Large intestine (tissue), 3 donors: ENCODE measurements at regions not wholly inside any gene's neighbourhood (a gene's known extent, or its start where the extent isn't known, plus 50 kb on each side); places are given as distances from the start of the nearest gene placed in this dataset.
A peak's percentile ranks its signal among the peaks of the same experiment; 100 is the strongest.

Source experiments
- DNase-seq, 2 donors: peaks; one replicate each; pipeline versions ENCODE4 v3.0.0 to v3.0.0-alpha.2; 2013
- H3K27ac ChIP-seq: one replicate; pipeline ENCODE4 v1.5.1; 2013; ENCODE audit warnings: low read length
- H3K27me3 ChIP-seq: 2 replicates; pipeline ENCODE4 v1.6.1; 2013; ENCODE audit warnings: low read length; ENCODE audit not compliant: control insufficient read depth, insufficient read depth
- H3K36me3 ChIP-seq: 2 replicates; pipeline ENCODE4 v1.6.1; 2013; ENCODE audit warnings: low read length; ENCODE audit not compliant: control insufficient read depth, insufficient read depth
- H3K4me1 ChIP-seq: one replicate; pipeline ENCODE4 v1.6.1; 2013; ENCODE audit warnings: low read length; ENCODE audit not compliant: control insufficient read depth, insufficient read depth
- H3K4me3 ChIP-seq: one replicate; pipeline ENCODE4 v1.5.1; 2013; ENCODE audit warnings: low read length
- H3K9me3 ChIP-seq: one replicate; pipeline ENCODE4 v1.6.1; 2013; ENCODE audit warnings: mild to moderate bottlenecking, low read depth, low read length, moderate library complexity; ENCODE audit not compliant: control insufficient read depth
- WGBS: methylation state at CpG from one replicate; pipeline ENCODE4 v1.1.5; 2013; ENCODE audit warnings: low lambda C conversion rate; ENCODE audit not compliant: insufficient coverage; 5-methylcytosine and 5-hydroxymethylcytosine counted together

DNA sequence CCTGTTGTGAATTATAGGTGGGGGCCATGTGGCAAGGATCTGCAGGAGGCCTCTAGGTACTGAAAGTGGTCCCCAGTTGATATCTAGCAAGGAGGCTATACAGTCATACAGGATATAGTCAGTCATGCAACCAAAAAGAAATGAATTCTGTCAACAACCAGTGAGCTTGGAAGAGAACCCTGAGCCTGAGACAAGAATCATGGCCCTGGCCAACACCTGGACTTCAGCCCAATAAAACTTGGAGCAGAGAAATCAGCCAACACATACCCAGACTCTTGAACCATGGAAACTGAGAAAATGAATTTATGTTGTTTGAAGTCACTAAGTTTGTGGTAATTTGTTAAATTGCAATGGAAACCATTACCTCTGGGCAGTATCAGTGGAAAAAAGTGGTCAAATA, 370.2 kb downstream of the KIF16B start:
- H3K27me3 ChIP-seq: no peaks in the 10 kb centered on the region
- H3K9me3 ChIP-seq: no peaks in the 10 kb centered on the region
- no peak overlapping the region for H3K4me3 ChIP-seq
- H3K27ac ChIP-seq: no peak overlapping the region
- H3K36me3 ChIP-seq: no peaks in the 10 kb centered on the region
- no peak for DNase-seq
- no peaks in the 10 kb centered on the region for H3K4me1 ChIP-seq

DNA sequence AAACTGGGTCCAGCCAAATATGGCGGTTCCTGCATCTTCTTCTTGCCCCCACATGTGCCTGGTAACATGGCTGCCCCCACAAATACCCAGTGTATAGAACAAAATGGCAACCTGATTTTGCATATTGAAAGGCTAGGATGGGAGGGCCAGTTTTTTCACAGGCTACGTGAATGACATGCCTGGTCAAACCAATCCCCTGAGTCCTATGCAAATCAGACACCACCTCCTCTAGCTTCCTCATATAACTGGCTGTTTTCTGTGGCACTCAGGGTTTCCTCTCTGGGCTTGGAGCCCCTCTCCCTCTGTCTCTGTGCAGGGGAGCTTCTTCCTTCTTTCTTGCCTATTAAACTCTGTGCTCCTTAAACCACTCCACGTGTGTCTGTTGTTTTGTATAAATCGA, 372.1 kb downstream of the KIF16B start:
- 100% methylated on average over 2 of the region's 4 CpGs for WGBS
- H3K27ac ChIP-seq: no peak overlapping the region

DNA sequence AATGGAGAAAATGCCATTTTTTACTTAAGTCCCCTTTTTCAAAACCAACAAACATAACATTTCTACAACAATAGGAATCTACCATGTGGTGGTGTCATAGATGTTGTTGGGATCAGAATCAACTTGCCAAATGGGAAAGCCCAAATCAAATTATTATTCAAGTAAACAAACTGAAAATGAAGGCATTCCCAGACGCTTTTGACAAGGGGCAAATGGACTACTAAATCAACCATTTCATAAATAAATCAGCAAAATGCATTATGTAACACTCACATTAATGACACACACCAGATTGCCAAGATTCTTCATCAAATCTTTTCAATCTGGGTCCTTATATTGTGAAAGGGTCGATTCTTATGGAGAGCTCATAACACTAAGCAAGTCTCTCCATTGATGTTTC, 375.6 kb downstream of the KIF16B start:
- no peak for DNase-seq
- WGBS: 75% methylated on average over 1 of the region's 2 CpGs
- H3K4me1 ChIP-seq: no peaks in the 10 kb centered on the region
- H3K36me3 ChIP-seq: no peaks in the 10 kb centered on the region
- H3K4me3 ChIP-seq: no peak overlapping the region
- no peak overlapping the region for H3K27ac ChIP-seq
- no peaks in the 10 kb centered on the region for H3K9me3 ChIP-seq
- no peaks in the 10 kb centered on the region for H3K27me3 ChIP-seq

More for the DNA sequence above, 372.1 kb downstream of the KIF16B start:
- Histone ChIP-seq H3K9me3 (no peaks in the 10 kb centered on the region), H3K4me1 (no peaks in the 10 kb centered on the region), H3K36me3 (no peaks in the 10 kb centered on the region), H3K27me3 (no peaks in the 10 kb centered on the region), H3K4me3 (no peak overlapping the region)
- DNase-seq: no peak

DNA sequence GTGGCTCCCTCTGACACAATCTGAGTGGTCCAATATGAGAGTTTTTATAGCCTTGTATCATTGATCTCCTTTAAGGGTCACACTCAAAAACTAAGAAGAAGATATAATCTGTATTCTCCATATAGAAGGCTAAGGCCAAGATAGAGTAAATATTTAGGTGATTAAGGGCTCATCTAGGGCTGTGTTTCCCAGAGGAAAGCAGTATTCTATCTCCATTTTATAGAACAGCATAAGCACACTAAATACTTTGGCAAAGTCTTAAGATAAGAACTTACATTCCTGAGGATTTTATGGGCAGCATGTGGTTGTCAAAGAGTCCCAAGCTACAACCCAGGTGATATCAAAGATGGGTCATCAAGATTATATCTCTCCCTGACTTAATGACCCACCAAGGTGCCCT, 377.6 kb downstream of the KIF16B start:
- Histone ChIP-seq H3K4me3 (no peak overlapping the region), H3K27me3 (no peaks in the 10 kb centered on the region), H3K9me3 (no peaks in the 10 kb centered on the region), H3K27ac (no peak overlapping the region), H3K4me1 (no peaks in the 10 kb centered on the region), H3K36me3 (no peaks in the 10 kb centered on the region)
- no peak for DNase-seq

DNA sequence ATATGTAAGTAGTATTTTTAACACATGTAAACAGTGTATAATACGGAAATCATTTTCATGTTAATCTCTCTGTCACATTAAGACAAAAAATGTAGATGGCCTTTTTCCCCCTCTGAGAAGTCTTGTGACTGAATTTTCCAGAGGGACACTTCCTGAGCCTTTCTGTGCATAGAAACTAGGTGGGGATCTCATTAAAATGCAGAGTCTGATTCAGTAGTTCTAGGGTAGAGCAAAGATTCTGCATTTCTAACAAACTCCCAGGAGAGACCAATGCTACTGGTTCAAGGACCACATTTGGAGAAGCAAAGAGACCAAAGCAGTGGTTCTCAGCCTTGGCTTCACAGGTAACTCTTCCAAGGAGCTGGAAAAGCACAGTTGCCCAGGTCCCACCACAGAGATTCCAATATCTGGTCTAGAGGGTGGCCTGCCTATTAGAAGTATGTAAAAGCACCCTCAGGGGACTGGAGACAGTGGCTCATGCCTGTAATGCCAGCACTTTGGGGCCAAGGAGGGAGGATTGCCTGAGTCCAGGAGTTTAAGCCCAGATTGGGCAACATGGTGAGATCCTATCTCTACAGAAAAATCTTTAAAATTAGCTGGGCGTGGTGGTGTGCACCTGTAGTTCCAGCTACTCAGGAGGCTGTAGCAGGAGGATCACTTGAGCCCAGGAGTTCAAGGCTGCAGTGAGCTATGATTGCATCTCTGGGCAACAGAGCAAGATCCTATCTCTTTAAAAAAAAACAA, 378.5 kb downstream of the KIF16B start:
- Histone ChIP-seq H3K4me1 (no peaks in the 10 kb centered on the region), H3K4me3 (no peak overlapping the region), H3K36me3 (no peaks in the 10 kb centered on the region), H3K27ac (no peak overlapping the region), H3K9me3 (no peaks in the 10 kb centered on the region), H3K27me3 (no peaks in the 10 kb centered on the region)
- no peak for DNase-seq
- WGBS: no CpG with 5 or more reads among the region's 2 CpGs

DNA sequence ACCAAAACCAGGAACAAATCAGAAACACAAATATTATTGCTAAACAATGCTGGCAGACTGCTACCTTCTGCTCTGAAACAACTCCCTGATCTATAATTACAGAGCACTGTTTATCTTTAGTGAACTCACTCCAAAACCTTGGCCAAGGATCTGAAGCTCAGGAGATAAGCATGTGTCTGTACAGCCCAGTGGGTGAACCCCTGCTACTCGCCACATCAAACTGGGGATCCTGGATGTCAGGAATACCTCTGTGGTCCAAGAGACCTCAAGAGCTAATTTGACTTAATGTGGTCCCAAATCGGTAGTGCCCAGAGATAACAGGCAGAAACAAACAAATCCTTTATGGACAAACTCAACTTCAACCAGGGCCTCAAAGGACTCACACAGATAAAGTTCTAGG, 381.8 kb downstream of the KIF16B start:
- Histone ChIP-seq H3K9me3 (no peaks in the 10 kb centered on the region), H3K36me3 (no peaks in the 10 kb centered on the region), H3K4me1 (no peaks in the 10 kb centered on the region), H3K4me3 (no peak overlapping the region), H3K27ac (no peak overlapping the region), H3K27me3 (no peaks in the 10 kb centered on the region)
- no peak for DNase-seq
- no CpG with 5 or more reads among the region's 2 CpGs for WGBS

DNA sequence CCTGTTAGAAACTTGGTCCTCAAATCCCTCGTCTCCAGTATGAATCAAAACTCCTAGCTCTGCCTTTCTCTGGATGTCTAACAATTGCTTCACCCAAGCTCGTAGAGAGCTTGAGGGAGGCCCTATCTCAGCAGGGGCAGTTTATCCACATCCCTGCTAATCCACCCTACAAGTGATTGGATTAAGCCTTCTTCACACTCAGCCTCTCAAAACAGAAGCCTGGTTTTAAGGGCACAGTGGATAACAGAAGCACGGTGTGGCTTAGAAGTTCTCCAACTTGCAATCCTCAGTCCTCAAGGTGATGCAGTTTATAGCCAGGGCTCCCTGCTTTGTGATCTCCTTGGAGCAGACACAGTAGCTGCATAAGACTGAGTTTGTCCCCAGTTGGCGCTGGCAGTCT, 383.9 kb downstream of the KIF16B start:
- Histone ChIP-seq H3K36me3 (no peaks in the 10 kb centered on the region), H3K9me3 (no peaks in the 10 kb centered on the region), H3K4me1 (no peaks in the 10 kb centered on the region), H3K4me3 (no peak overlapping the region), H3K27ac (no peak overlapping the region), H3K27me3 (no peaks in the 10 kb centered on the region)
- no CpG with 5 or more reads among the region's 4 CpGs for WGBS
- DNase-seq: no peak

DNA sequence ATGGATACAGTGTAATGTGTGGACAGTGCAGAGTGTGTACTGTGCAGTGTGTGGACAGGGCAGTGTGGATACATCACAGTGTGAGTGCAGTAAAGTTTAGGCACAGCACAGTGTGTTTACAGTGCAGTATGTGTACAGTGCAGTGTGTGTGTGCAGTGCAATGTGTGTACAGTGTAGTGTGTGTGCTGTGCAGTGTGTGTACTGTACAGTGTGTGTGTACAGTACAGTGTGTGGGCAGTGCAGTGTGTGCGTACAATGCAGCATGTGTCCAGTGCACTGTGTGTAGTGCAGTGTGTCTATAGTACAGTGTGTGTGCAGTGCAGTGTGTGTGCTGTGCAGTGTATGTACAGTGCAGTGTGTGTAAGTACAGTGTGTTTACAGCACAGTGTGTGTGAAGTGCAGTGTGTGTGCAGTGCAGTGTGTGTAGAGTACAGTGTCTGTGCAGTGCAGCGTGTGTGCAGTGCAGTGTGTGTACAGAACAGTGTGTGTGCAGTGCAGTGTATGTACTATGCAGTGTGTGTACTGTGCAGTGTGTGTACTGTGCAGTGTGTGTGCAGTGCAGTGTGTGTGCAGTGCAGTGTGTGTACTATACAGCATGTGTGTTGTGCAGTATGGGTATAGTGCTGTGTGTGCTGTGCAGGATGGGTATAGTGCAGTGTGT, 385.2 kb downstream of the KIF16B start:
- Histone ChIP-seq H3K27me3 (no peaks in the 10 kb centered on the region), H3K36me3 (no peaks in the 10 kb centered on the region), H3K9me3 (no peaks in the 10 kb centered on the region), H3K27ac (no peak overlapping the region), H3K4me1 (no peaks in the 10 kb centered on the region), H3K4me3 (no peak overlapping the region)
- no CpG with 5 or more reads among the region's 2 CpGs for WGBS
- no peak for DNase-seq

DNA sequence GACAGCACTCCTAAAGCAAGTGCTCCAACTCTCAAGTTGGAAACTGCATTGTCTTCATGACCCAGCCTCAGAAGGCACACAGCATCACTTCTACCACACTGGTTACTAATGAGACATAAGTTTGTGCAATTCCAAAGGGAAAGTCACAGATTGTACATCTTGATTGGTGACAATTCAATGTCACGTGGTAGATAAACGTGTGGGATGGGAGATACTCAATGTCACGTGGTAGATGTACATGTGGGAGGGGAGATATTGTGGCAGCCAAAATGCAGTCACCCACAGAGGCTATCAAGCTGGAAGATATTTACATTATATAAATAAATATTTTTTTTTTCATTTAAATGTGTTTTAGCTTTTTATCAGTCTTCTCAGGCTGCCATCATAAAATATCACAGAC, 393.3 kb downstream of the KIF16B start:
- H3K36me3 ChIP-seq: no peaks in the 10 kb centered on the region
- H3K4me1 ChIP-seq: no peaks in the 10 kb centered on the region
- no peaks in the 10 kb centered on the region for H3K27me3 ChIP-seq
- DNase-seq: no peak
- 86% methylated on average over 2 of the region's 3 CpGs for WGBS
- H3K4me3 ChIP-seq: no peak overlapping the region
- no peak overlapping the region for H3K27ac ChIP-seq
- no peaks in the 10 kb centered on the region for H3K9me3 ChIP-seq

DNA sequence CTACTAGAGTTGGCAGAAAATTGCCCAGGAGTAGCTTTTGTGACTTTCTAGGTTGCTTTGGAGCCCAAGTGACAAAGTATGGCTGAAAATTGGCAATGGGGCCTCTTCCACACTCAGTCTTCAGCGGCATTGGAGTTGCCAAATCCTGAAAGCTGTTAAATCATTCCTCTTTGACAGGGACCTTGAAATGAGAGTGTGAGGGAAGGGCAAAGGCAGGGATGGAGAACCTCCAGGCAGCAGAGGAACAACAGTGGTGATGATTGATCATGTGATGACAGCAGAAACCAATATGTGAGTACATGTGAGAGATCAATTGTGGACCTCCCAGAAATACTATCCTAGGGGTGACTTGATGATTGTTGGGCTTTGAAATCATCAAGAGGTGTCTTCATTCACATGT, 393.9 kb downstream of the KIF16B start:
- no peak overlapping the region for H3K27ac ChIP-seq
- no CpG with 5 or more reads among the region's 1 CpG for WGBS
- no peaks in the 10 kb centered on the region for H3K27me3 ChIP-seq
- H3K4me3 ChIP-seq: no peak overlapping the region
- no peaks in the 10 kb centered on the region for H3K9me3 ChIP-seq
- no peak for DNase-seq
- H3K36me3 ChIP-seq: no peaks in the 10 kb centered on the region
- no peaks in the 10 kb centered on the region for H3K4me1 ChIP-seq

DNA sequence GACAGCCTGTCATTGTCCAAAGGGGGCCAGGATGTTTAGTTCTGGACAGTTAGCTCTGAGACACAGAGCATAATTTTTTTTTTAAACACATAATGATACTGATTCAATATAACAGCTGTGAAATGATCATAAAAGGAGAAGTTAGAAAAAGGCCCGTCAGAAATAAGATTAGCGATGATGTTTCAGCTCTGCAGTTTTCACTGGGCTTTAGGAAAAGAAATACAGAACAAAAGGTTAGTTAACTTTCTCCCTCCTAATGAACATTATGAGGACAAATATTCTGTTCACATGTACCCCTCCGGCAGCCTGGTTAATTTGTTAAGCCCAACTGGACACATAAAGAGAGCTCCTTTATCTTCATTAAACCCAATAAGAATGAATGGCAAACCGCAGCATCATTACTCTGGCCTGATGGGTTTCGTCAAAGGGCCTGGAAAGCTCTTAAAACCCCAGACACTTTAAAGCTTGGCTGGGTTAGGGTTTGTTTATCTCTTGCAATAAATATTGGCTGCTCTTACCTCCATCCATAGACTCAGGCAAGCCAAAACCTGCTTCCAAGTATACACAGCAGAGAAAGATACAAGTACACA, 394.6 kb downstream of the KIF16B start:
- no peak overlapping the region for H3K4me3 ChIP-seq
- WGBS: no CpG with 5 or more reads among the region's 5 CpGs
- H3K27ac ChIP-seq: no peak overlapping the region
- peak in 1 of 2 donors; percentile 13 for DNase-seq
- no peaks in the 10 kb centered on the region for H3K27me3 ChIP-seq
- H3K9me3 ChIP-seq: no peaks in the 10 kb centered on the region
- no peaks in the 10 kb centered on the region for H3K4me1 ChIP-seq
- H3K36me3 ChIP-seq: no peaks in the 10 kb centered on the region
